ENCODE measurements at regions not wholly inside any gene's neighbourhood (a gene's known extent, or its start where the extent isn't known, plus 50 kb on each side); places are given as distances from the start of the nearest gene placed in this dataset.

DNA sequence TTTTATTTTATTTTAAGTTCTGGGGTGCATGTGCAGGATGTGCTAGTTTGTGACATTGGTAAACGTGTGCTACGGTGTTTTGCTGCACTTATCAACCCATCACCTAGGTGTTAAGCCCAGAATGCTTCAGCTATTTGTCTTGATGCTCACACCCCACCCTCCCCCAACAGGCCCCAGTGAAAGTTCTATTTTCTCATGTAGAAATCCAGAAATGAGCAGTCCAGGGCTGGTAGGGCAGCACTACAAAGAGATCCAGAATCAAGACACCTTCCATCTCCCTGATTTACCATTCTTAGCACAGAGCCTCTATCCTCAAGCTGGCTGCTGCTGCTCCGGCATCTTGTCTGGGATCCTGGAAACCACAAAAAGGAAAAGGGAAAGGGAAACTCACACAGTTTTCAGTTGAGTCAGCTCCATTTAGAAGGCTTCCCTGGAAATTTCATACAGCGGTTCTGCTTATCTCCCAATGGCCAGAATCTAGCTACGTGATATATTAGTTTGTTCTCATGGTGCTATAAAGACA is 85.4 kb upstream of the SMARCA2 start:
- TF ChIP-seq, protein P1, sequence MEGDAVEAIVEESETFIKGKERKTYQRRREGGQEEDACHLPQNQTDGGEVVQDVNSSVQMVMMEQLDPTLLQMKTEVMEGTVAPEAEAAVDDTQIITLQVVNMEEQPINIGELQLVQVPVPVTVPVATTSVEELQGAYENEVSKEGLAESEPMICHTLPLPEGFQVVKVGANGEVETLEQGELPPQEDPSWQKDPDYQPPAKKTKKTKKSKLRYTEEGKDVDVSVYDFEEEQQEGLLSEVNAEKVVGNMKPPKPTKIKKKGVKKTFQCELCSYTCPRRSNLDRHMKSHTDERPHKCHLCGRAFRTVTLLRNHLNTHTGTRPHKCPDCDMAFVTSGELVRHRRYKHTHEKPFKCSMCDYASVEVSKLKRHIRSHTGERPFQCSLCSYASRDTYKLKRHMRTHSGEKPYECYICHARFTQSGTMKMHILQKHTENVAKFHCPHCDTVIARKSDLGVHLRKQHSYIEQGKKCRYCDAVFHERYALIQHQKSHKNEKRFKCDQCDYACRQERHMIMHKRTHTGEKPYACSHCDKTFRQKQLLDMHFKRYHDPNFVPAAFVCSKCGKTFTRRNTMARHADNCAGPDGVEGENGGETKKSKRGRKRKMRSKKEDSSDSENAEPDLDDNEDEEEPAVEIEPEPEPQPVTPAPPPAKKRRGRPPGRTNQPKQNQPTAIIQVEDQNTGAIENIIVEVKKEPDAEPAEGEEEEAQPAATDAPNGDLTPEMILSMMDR (IDR thresholded peaks at IDR 0.05): no peak
- TF ChIP-seq POLR2A (IDR thresholded peaks at IDR 0.05): no peak

All from testis (tissue), 2 donors.